H1 (cell line): ENCODE measurements at regions not wholly inside any gene's neighbourhood (a gene's known extent, or its start where the extent isn't known, plus 50 kb on each side); places are given as distances from the start of the nearest gene placed in this dataset.

Experiments
- ASH2L ChIP-seq: fragments of 200-600, 300-600 bp; sonication (generic); IDR thresholded peaks from one replicate; pipeline ENCODE4 v1.7.1; 2017; ENCODE audit warnings: low read length
- CHD2 ChIP-seq: IDR thresholded peaks from 2 replicates; pipeline ENCODE4 v1.6.1; 2012; ENCODE audit warnings: low read length, improper control_type of control experiment
- CTCF ChIP-seq, 3 experiments: IDR thresholded peaks; 1 replicate in 2 of 3; 2 replicates in 1 of 3; pipeline versions ENCODE4 v1.5.1 to v1.6.1; 2011; ENCODE audit warnings: low read length in 3 of 3, mild to moderate bottlenecking in 3 of 3, inconsistent platforms in 2 of 3, low read depth in 1 of 3, moderate library complexity in 1 of 3; ENCODE audit not compliant: insufficient read depth in 1 of 3; ENCODE audit errors: control extremely low read depth in 1 of 3
- EZH2 ChIP-seq: fragments of 200-600 bp; sonication (generic); IDR thresholded peaks from 2 replicates; pipeline ENCODE4 v1.7.1; 2012; ENCODE audit warnings: low read depth, mild to moderate bottlenecking, moderate library complexity, low read length, inconsistent platforms; ENCODE audit not compliant: severe bottlenecking
- FOSL1 ChIP-seq: IDR thresholded peaks from 2 replicates; pipeline ENCODE4 v1.6.1; 2011; ENCODE audit warnings: mild to moderate bottlenecking, low read depth, low read length, moderate library complexity; ENCODE audit not compliant: insufficient read depth
- MAX ChIP-seq: IDR thresholded peaks from 2 replicates; pipeline ENCODE4 v1.6.1; 2012; ENCODE audit warnings: inconsistent platforms
- POLR2A ChIP-seq, 2 experiments: IDR thresholded peaks; 1 replicate in 1 of 2; 2 replicates in 1 of 2; pipeline ENCODE4 v1.6.1; 2011; ENCODE audit warnings: low read depth in 2 of 2, low read length in 2 of 2, mild to moderate bottlenecking in 2 of 2; ENCODE audit errors: control extremely low read depth in 1 of 2
- SP1 ChIP-seq: IDR thresholded peaks from 2 replicates; pipeline ENCODE4 v1.6.1; 2011; ENCODE audit warnings: low read depth, low read length
- TAF1 ChIP-seq: IDR thresholded peaks from 2 replicates; pipeline ENCODE4 v1.6.1; 2011; ENCODE audit warnings: mild to moderate bottlenecking, low read depth, low read length
- TBP ChIP-seq: IDR thresholded peaks from 2 replicates; pipeline ENCODE4 v1.6.1; 2011; ENCODE audit warnings: low read depth, low read length, improper control_type of control experiment
- TEAD4 ChIP-seq: IDR thresholded peaks from 2 replicates; pipeline ENCODE4 v1.6.1; 2012; ENCODE audit warnings: low read depth, low read length, inconsistent platforms, mixed read lengths
- USF2 ChIP-seq: IDR thresholded peaks from 2 replicates; pipeline ENCODE4 v1.6.1; 2011; ENCODE audit warnings: low read length, improper control_type of control experiment
- YY1 ChIP-seq: IDR thresholded peaks from 2 replicates; pipeline ENCODE4 v1.6.1; 2011; ENCODE audit warnings: low read depth, mild to moderate bottlenecking, low read length

- TF ChIP-seq POLR2A (IDR thresholded peaks at IDR 0.05; ENCODE audit: control extremely low read depth in 1 of 2, low read depth in 2 of 2, low read length in 2 of 2) (no peak), CHD2 (no peak), CTCF (IDR thresholded peaks at IDR 0.05; ENCODE audit: control extremely low read depth in 1 of 3, insufficient read depth in 1 of 3, low read depth in 1 of 3, low read length in 3 of 3) (no peak), SP1 (no peak), TEAD4 (no peak), YY1 (no peak), ASH2L (no peak), EZH2 (no peak), TAF1 (no peak), TBP (no peak), MAX (no peak), USF2 (no peak), FOSL1 (no peak)
Measured at GRCh38 chr2:186925514-186925913, 76.5 kb upstream of the ZSWIM2 start.
